Kidney epithelial cell (primary cell): ENCODE measurements at regions not wholly inside any gene's neighbourhood (a gene's known extent, or its start where the extent isn't known, plus 50 kb on each side); places are given as distances from the start of the nearest gene placed in this dataset.

Experiments used
- DNase-seq: peaks from one replicate; pipeline ENCODE4 v3.0.0-alpha.2; 2010; ENCODE audit warnings: low read depth
- H3K27me3 ChIP-seq: 2 replicates; pipeline ENCODE4 v1.6.0; 2011; ENCODE audit warnings: low read length; ENCODE audit not compliant: control insufficient read depth, insufficient read depth
- H3K36me3 ChIP-seq: 2 replicates; pipeline ENCODE4 v1.5.1; 2011; ENCODE audit warnings: low read length; ENCODE audit not compliant: control insufficient read depth, insufficient read depth
- H3K4me3 ChIP-seq: 2 replicates; pipeline ENCODE4 v1.5.1; 2011; ENCODE audit warnings: low read depth, mild to moderate bottlenecking, control low read depth, low read length
- TF ChIP-seq, protein P1 (sequence below): IDR thresholded peaks from 2 replicates; pipeline ENCODE4 v1.5.1; 2011; ENCODE audit warnings: mild to moderate bottlenecking, moderate library complexity, low read length, control low read depth, inconsistent platforms; ENCODE audit not compliant: insufficient read depth, poor library complexity, severe bottlenecking

DNA sequence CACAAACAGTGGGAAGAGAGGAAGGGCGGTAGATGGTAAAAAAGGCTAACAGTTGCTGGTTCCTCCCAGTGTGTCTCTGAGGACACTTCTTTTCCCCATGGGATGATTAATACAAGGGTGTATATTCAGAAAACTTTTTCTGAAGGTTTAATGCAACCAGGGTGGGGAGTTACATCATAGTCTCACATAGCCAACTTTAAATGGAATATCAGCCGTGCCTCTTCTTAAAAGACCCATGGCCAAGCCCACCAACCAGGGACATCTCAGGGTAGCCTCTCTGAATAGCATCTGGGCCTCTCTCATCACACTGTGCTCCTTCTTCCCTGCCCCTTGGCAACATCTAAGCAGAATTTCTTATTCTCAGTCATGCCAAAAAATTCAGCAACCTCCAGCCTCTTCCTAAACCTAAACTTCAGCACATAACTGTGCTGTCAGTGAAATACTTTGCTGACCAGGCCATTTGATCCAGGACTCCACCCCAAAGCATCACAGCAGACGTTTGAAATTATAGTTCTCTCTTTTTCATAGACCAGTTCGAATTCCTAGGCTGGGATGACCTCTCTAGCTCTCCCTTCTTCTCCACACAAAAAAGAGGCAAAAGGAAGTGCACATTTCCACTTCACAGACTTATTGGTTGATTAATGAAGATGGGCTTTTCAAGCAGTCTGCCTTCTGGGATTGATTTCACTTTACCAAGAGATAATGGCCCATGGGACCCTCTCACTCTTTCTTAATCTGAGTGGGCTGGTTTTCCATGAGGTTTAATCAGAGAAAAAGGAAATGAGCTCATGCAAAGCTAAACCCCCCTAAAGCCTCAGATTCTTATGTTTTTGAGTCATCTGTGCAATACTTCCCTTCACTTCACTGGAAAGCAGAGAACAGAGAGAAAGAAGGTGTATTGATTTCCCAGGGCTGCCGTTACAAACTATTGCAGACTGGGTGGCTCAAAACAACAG lies 85.1 kb upstream of the RAI14 start:
- TF ChIP-seq, protein P1, sequence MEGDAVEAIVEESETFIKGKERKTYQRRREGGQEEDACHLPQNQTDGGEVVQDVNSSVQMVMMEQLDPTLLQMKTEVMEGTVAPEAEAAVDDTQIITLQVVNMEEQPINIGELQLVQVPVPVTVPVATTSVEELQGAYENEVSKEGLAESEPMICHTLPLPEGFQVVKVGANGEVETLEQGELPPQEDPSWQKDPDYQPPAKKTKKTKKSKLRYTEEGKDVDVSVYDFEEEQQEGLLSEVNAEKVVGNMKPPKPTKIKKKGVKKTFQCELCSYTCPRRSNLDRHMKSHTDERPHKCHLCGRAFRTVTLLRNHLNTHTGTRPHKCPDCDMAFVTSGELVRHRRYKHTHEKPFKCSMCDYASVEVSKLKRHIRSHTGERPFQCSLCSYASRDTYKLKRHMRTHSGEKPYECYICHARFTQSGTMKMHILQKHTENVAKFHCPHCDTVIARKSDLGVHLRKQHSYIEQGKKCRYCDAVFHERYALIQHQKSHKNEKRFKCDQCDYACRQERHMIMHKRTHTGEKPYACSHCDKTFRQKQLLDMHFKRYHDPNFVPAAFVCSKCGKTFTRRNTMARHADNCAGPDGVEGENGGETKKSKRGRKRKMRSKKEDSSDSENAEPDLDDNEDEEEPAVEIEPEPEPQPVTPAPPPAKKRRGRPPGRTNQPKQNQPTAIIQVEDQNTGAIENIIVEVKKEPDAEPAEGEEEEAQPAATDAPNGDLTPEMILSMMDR: no peak
- H3K4me3 ChIP-seq: no peak overlapping the region
- DNase-seq: peak; percentile 42
- H3K36me3 ChIP-seq: no peaks in the 10 kb centered on the region
- no peaks in the 10 kb centered on the region for H3K27me3 ChIP-seq

DNA sequence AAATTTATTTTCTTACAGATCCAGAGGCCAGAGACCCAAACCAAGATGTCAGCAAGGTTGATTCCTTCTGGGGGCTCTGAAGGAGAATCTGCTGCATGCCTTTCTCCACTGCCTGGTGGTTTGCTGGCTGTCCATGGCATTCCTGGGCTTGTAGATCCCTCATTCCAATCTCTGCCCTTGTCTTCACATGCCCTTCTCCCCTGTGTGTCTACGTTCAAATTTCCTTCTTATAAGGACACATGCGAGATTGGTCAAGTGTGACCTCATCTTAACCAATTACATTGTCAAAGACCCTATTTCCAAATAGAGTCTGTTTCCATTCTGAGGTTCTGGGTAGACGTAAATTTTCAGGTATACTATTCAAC lies 84.5 kb upstream of the RAI14 start:
- H3K4me3 ChIP-seq: no peak overlapping the region
- no peaks in the 10 kb centered on the region for H3K27me3 ChIP-seq
- TF ChIP-seq, protein P1: no peak
- no peak for DNase-seq
- no peaks in the 10 kb centered on the region for H3K36me3 ChIP-seq

DNA sequence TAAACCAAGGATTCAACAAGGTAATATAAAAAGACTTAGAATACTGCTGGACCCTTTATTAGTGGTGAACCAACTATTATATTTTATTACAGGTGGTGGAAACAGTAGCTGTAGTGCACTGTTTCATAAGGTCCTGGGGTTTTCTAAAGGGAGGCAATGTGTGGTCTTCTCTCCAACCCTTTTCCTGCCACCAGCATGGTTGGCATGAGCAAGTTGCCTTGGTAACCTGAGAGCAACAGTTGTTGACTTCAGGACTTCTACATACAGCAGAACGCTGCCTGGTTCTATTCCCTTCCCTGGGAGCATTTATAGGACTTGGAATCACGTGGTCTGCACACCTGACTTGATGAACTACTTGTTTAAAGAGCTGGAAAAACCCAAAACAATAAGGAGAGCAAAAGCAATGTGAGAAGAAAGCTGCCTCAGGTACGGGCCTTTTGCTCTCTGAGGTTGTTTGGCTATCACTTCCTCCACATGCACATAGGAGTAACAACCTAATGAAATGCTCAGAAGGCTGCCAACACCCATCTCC lies 81.1 kb upstream of the RAI14 start:
- no peaks in the 10 kb centered on the region for H3K36me3 ChIP-seq
- DNase-seq: no peak
- H3K27me3 ChIP-seq: no peaks in the 10 kb centered on the region
- no peak overlapping the region for H3K4me3 ChIP-seq
- TF ChIP-seq, protein P1: no peak

DNA sequence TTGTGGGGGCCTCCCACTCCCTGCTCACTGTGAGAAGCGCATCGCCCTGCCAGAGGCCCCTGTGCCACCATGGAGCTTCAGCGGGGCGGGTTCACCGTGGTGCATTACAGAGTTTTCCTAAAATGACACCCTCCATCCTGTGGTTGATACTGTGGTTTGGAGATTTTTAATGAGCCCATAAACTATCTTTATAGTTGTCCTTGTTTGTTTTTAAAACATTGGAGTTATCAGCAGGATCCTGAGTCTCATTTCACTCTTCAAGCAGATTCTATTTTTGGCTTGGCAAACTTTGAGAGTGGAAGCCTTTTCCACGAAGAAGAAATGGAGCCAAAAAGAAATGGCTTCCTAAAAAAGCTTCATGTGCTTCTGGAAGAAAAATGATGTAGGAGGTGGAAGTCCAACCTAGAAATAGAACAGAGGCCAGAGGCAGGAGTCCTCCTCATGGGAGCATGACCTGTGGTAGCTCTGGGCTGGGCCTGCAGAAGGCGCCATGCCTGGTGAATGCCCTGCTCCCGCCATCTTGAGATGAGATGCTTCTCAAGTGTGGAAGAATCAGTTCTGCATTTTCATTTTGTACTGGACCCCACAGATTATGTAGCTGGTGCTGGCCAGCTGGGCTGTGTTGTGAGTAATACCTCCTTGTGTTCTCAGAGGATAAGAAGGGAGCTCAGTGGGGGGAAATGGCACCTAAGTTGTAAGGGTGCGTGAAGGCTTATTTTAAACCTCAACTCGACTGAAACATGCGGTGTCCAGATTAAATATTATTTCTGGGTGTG lies 79.0 kb upstream of the RAI14 start:
- DNase-seq: no peak
- no peaks in the 10 kb centered on the region for H3K36me3 ChIP-seq
- TF ChIP-seq, protein P1: no peak
- H3K27me3 ChIP-seq: no peaks in the 10 kb centered on the region
- no peak overlapping the region for H3K4me3 ChIP-seq

DNA sequence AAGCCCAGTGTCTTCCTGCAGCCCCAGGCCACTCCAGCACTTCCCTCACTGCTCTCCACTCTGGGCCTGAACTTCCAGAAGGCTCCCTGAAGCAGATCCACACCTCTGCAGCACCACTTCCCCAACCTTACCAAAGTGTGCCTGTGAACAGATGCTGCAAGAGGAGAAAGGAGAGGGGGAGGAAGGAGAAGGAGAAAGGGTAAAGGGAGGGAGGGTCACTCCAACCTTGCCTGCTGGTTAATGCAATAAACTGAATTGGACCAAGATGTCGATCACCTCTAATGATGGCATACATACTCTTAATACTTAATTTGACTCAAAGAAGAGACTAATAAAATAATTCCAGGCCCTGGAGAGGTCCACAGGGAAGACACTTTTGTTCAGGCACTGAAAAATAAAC lies 77.2 kb upstream of the RAI14 start:
- TF ChIP-seq, protein P1: no peak
- Histone ChIP-seq H3K36me3 (no peaks in the 10 kb centered on the region), H3K27me3 (no peaks in the 10 kb centered on the region)

More for the DNA sequence above, 77.2 kb upstream of the RAI14 start:
- H3K4me3 ChIP-seq: no peak overlapping the region
- no peak for DNase-seq
